ENCODE measurements at regions not wholly inside any gene's neighbourhood (a gene's known extent, or its start where the extent isn't known, plus 50 kb on each side); places are given as distances from the start of the nearest gene placed in this dataset.

GRCh38 chr22:47544696-47545095 is 782.2 kb downstream of the TBC1D22A start (continued):
- TF ChIP-seq ZNF462 (CRISPR knock-in tag; IDR thresholded peaks at IDR 0.05) (no peak), CTCF (conservative IDR thresholded peaks at IDR 0.05; ENCODE audit: low read depth in 2 of 2) (no peak), ZNF114 (CRISPR knock-in tag; IDR thresholded peaks at IDR 0.05) (no peak), ZNF331 (CRISPR knock-in tag; IDR thresholded peaks at IDR 0.05; ENCODE audit: low read depth) (no peak), JUNB (IDR thresholded peaks at IDR 0.05; ENCODE audit: unreplicated experiment) (no peak)

- H3K9me2 ChIP-seq (ENCODE audit: insufficient read depth) = no peaks in the 10 kb centered on the region
- H3K36me3 ChIP-seq (ENCODE audit: insufficient read depth) = no peaks in the 10 kb centered on the region
- no peaks in the 10 kb centered on the region for H3K4me1 ChIP-seq (ENCODE audit: insufficient read depth)
- no peaks in the 10 kb centered on the region for H3K79me2 ChIP-seq (replicated peaks; ENCODE audit: insufficient read depth)
- H3K27me3 ChIP-seq (ENCODE audit: insufficient read depth) = no peaks in the 10 kb centered on the region
- no peak overlapping the region for H3K4me2 ChIP-seq
- no peaks in the 10 kb centered on the region for H3K4me1 Mint-ChIP-seq
- peaks cover 93% of the 10 kb centered on the region for H3K9me3 Mint-ChIP-seq
- H4K20me1 ChIP-seq (replicated peaks; ENCODE audit: insufficient read depth) = no peaks in the 10 kb centered on the region
- peaks cover 14% of the 10 kb centered on the region for H3K27me3 Mint-ChIP-seq (ENCODE audit: insufficient read depth, low read depth, poor library complexity)
- ATAC-seq (no peak), DNase-seq (ENCODE audit: low spot score) (no peak)
- H3F3A ChIP-seq (replicated peaks; ENCODE audit: low read depth) = no peaks in the 10 kb centered on the region
- H3K4me3 ChIP-seq = no peak overlapping the region
- no peak overlapping the region for H2AFZ ChIP-seq
- H3K4me3 Mint-ChIP-seq = no peak overlapping the region
- H3K27ac Mint-ChIP-seq = no peak overlapping the region
- H3K27ac ChIP-seq (ENCODE audit: low read depth) = no peak overlapping the region
- H3K36me3 Mint-ChIP-seq (ENCODE audit: low read depth) = peaks cover 42% of the 10 kb centered on the region
- TF ChIP-seq ETS1 (IDR thresholded peaks at IDR 0.05) = no peak
- TF ChIP-seq EZH2 (IDR thresholded peaks at IDR 0.05; ENCODE audit: low read depth, unreplicated experiment) = no peak
- TF ChIP-seq CREB1 (CRISPR knock-in tag; IDR thresholded peaks at IDR 0.05; ENCODE audit: low read depth) = no peak
- no peak for TF ChIP-seq JUNB (IDR thresholded peaks at IDR 0.05; ENCODE audit: unreplicated experiment)
- TF ChIP-seq EZH2phosphoT487 (IDR thresholded peaks at IDR 0.05; ENCODE audit: unreplicated experiment) = no peak
These were observed 781.0 kb downstream of the TBC1D22A start for GRCh38 chr22:47543447-47543846.

All from GM23338 (cell line).